OCI-LY7 (cell line): ENCODE measurements at regions not wholly inside any gene's neighbourhood (a gene's known extent, or its start where the extent isn't known, plus 50 kb on each side); places are given as distances from the start of the nearest gene placed in this dataset.

ENCODE experiments used
- BruUV-seq: library from RNA; stranded (reverse); fragments of 400-500 nt; replicated peaks from 2 replicates; lab custom pipeline; 2021; lab: Mats Ljungman, UMichigan
- CTCF ChIA-PET: fragments of 300-600 bp; sonication (Branson Sonifier 250); formaldehyde crosslinking; loops from one replicate; lab custom pipeline; 2022; ENCODE audit warnings: antibody characterized with exemption; ENCODE audit not compliant: unreplicated experiment; lab: Charles Lee
- POLR2A ChIA-PET: fragments of 300-600 bp; sonication (Branson Sonifier 250); formaldehyde crosslinking; loops from one replicate; lab custom pipeline; 2022; ENCODE audit warnings: antibody characterized with exemption; lab: Charles Lee
- DNase-seq: peaks from one replicate; pipeline ENCODE4 v3.0.0-alpha.2; 2015; ENCODE audit warnings: low spot score
- H2AFZ ChIP-seq: fragments of 200-600 bp; sonication (generic), shearing (Covaris generic); 2 replicates; pipeline ENCODE4 v1.6.1; 2014; ENCODE audit warnings: mild to moderate bottlenecking, antibody characterized with exemption, low read length, moderate library complexity
- H3K27ac ChIP-seq: fragments of 200-600 bp; sonication (generic); 2 replicates; pipeline ENCODE4 v1.5.1; 2014; ENCODE audit warnings: mixed run types, low read depth, mild to moderate bottlenecking, moderate library complexity, low read length, inconsistent platforms; ENCODE audit not compliant: poor library complexity, severe bottlenecking
- H3K36me3 ChIP-seq: fragments of 200-600 bp; sonication (generic); 2 replicates; pipeline ENCODE4 v1.6.1; 2014; ENCODE audit warnings: mild to moderate bottlenecking, antibody characterized with exemption, low read length, moderate library complexity, mixed read lengths; ENCODE audit not compliant: insufficient read depth
- H3K4me1 ChIP-seq: fragments of 200-600 bp; sonication (generic); 2 replicates; pipeline ENCODE4 v1.5.1; 2014; ENCODE audit warnings: mild to moderate bottlenecking, low read length; ENCODE audit not compliant: insufficient read depth, poor library complexity, severe bottlenecking
- H3K4me2 ChIP-seq: fragments of 200-600 bp; sonication (generic); 2 replicates; pipeline ENCODE4 v1.6.1; 2014; ENCODE audit warnings: mild to moderate bottlenecking, low read length
- H3K4me3 ChIP-seq: fragments of 200-600 bp; sonication (generic); 2 replicates; pipeline ENCODE4 v1.5.1; 2014; ENCODE audit warnings: mild to moderate bottlenecking, low read depth, low read length; ENCODE audit not compliant: poor library complexity, severe bottlenecking
- H3K79me2 ChIP-seq: fragments of 200-600 bp; sonication (generic); 2 replicates; pipeline ENCODE4 v1.6.1; 2016; ENCODE audit warnings: low read depth, mild to moderate bottlenecking, low read length, moderate library complexity, mixed read lengths; ENCODE audit not compliant: insufficient read depth
- H3K9me2 ChIP-seq: fragments of 200-600 bp; sonication (generic); 2 replicates; pipeline ENCODE4 v1.6.1; 2016; ENCODE audit warnings: mild to moderate bottlenecking, low read length, mixed read lengths; ENCODE audit not compliant: insufficient read depth
- H3K9me3 ChIP-seq: fragments of 200-600 bp; sonication (generic); 2 replicates; pipeline ENCODE4 v1.6.1; 2014; ENCODE audit warnings: mild to moderate bottlenecking, mixed run types, low read length, mixed read lengths
- H4K20me1 ChIP-seq: fragments of 200-600 bp; sonication (generic); 2 replicates; pipeline ENCODE4 v1.6.1; 2014; ENCODE audit warnings: mild to moderate bottlenecking, antibody characterized with exemption, low read length, moderate library complexity, mixed read lengths; ENCODE audit not compliant: insufficient read depth
- CTCF ChIP-seq: fragments of 200-600 bp; sonication (generic); conservative IDR thresholded peaks from 2 replicates; pipeline ENCODE4 v1.5.1; 2014; ENCODE audit warnings: mild to moderate bottlenecking, antibody characterized with exemption, low read length, moderate library complexity, mixed read lengths
- EZH2phosphoT487 ChIP-seq: fragments of 200-600 bp; sonication (generic); IDR thresholded peaks from 2 replicates; pipeline ENCODE4 v1.6.1; 2018; ENCODE audit warnings: low read depth, borderline replicate concordance, mild to moderate bottlenecking, mixed run types, antibody characterized with exemption, low read length, moderate library complexity, mixed read lengths
- intact Hi-C: fragments of 100-400 bp; cut with micrococcal nuclease; formaldehyde crosslinking; loops from one replicate; pipeline ENCODE4 v1.10.0; 2022; ENCODE audit not compliant: unreplicated experiment

GRCh38 chr6:170031684-170032121 is 259.2 kb downstream of the DLL1 start:
- BruUV-seq = no TSS peak
- Histone ChIP-seq H3K4me2 (no peak overlapping the region), H4K20me1 (no peaks in the 10 kb centered on the region), H3K4me3 (no peak overlapping the region), H3K27ac (no peak overlapping the region), H3K9me2 (no peaks in the 10 kb centered on the region), H3K9me3 (no peaks in the 10 kb centered on the region), H3K36me3 (no peaks in the 10 kb centered on the region), H3K79me2 (no peaks in the 10 kb centered on the region), H3K4me1 (no peaks in the 10 kb centered on the region), H2AFZ (no peak overlapping the region)
- ChIA-PET POLR2A (no interaction called here), CTCF (no interaction called here)
- no peak for DNase-seq
- intact Hi-C loops = no loop called here
- no peak for TF ChIP-seq EZH2phosphoT487
- no peak for TF ChIP-seq CTCF

GRCh38 chr6:170030821-170031471 is 259.9 kb downstream of the DLL1 start:
- H3K9me3 ChIP-seq = no peaks in the 10 kb centered on the region
- ChIA-PET CTCF (no interaction called here), POLR2A (no interaction called here)
- no peaks in the 10 kb centered on the region for H3K4me1 ChIP-seq
- no peaks in the 10 kb centered on the region for H3K36me3 ChIP-seq
- no TSS peak for BruUV-seq
- no peak overlapping the region for H3K27ac ChIP-seq
- H4K20me1 ChIP-seq = no peaks in the 10 kb centered on the region
- H2AFZ ChIP-seq = no peak overlapping the region
- no peak overlapping the region for H3K4me2 ChIP-seq
- TF ChIP-seq EZH2phosphoT487 (no peak), CTCF (no peak)
- intact Hi-C loops = no loop called here
- DNase-seq = no peak
- H3K9me2 ChIP-seq = no peaks in the 10 kb centered on the region
- H3K79me2 ChIP-seq = no peaks in the 10 kb centered on the region
- no peak overlapping the region for H3K4me3 ChIP-seq

- CTCF ChIA-PET = interaction anchor here (0.5 kb wide), 1 partner anchor 62 kb away, joined by 12 read pairs; no protein-coding TSS in a partner anchor
- Histone ChIP-seq H4K20me1 (no peaks in the 10 kb centered on the region), H3K9me2 (no peaks in the 10 kb centered on the region), H2AFZ (no peak overlapping the region), H3K9me3 (no peaks in the 10 kb centered on the region), H3K4me3 (no peak overlapping the region), H3K4me1 (no peaks in the 10 kb centered on the region), H3K27ac (no peak overlapping the region), H3K79me2 (no peaks in the 10 kb centered on the region), H3K36me3 (no peaks in the 10 kb centered on the region), H3K4me2 (no peak overlapping the region)
- POLR2A ChIA-PET = interaction anchor here (0.8 kb wide), 1 partner anchor 241 kb away, joined by 5 read pairs; no protein-coding TSS in a partner anchor
- intact Hi-C loops = no loop called here
- no peak for DNase-seq
- TF ChIP-seq EZH2phosphoT487 (no peak), CTCF (no peak)
- BruUV-seq = no TSS peak
Measured at GRCh38 chr6:170030284-170030815, 260.5 kb downstream of the DLL1 start.
